Nephron progenitor cell (in vitro differentiated cells): ENCODE measurements at regions not wholly inside any gene's neighbourhood (a gene's known extent, or its start where the extent isn't known, plus 50 kb on each side); places are given as distances from the start of the nearest gene placed in this dataset.

Source experiments
- DNase-seq: peaks from one replicate; pipeline ENCODE4 v3.0.0; 2021
- H3K27ac Mint-ChIP-seq: 2 replicates; pipeline ENCODE4 v1.8.0; 2021; ENCODE audit warnings: mild to moderate bottlenecking, moderate library complexity, mixed read lengths
- H3K27me3 Mint-ChIP-seq: 2 replicates; pipeline ENCODE4 v1.8.0; 2021; ENCODE audit warnings: mild to moderate bottlenecking, low read depth, mixed read lengths; ENCODE audit not compliant: poor library complexity
- H3K36me3 Mint-ChIP-seq: 2 replicates; pipeline ENCODE4 v1.8.0; 2021; ENCODE audit warnings: low read depth, mixed read lengths
- H3K4me1 Mint-ChIP-seq: 2 replicates; pipeline ENCODE4 v1.8.0; 2021; ENCODE audit warnings: mixed read lengths
- H3K4me3 Mint-ChIP-seq: 2 replicates; pipeline ENCODE4 v1.8.0; 2021; ENCODE audit warnings: mild to moderate bottlenecking, moderate library complexity, mixed read lengths
- H3K9me3 Mint-ChIP-seq: 2 replicates; pipeline ENCODE4 v1.8.0; 2021; ENCODE audit warnings: mild to moderate bottlenecking, moderate library complexity, mixed read lengths
- CTCF ChIP-seq: fragments of 200-600 bp; sonication (generic); IDR thresholded peaks from 2 replicates; pipeline ENCODE4 v1.5.0; 2021; ENCODE audit warnings: antibody characterized with exemption

- no peak for TF ChIP-seq CTCF
- Mint-ChIP-seq H3K9me3 (no peaks in the 10 kb centered on the region), H3K4me3 (no peak overlapping the region), H3K27me3 (peaks cover 76% of the 10 kb centered on the region), H3K27ac (no peak overlapping the region), H3K36me3 (no peaks in the 10 kb centered on the region), H3K4me1 (peaks cover 10% of the 10 kb centered on the region)
- no peak for DNase-seq
Measured at GRCh38 chr13:111531505-111531904, 211.1 kb downstream of the TEX29 start.

GRCh38 chr13:111532111-111532510, 211.7 kb downstream of the TEX29 start:
- peaks cover 82% of the 10 kb centered on the region for H3K27me3 Mint-ChIP-seq
- no peak for TF ChIP-seq CTCF
- H3K4me1 Mint-ChIP-seq = peaks cover 10% of the 10 kb centered on the region
- no peak overlapping the region for H3K27ac Mint-ChIP-seq
- H3K9me3 Mint-ChIP-seq = no peaks in the 10 kb centered on the region
- H3K36me3 Mint-ChIP-seq = no peaks in the 10 kb centered on the region
- H3K4me3 Mint-ChIP-seq = no peak overlapping the region
- DNase-seq = no peak

- peaks cover 98% of the 10 kb centered on the region for H3K27me3 Mint-ChIP-seq
- H3K9me3 Mint-ChIP-seq = no peaks in the 10 kb centered on the region
- no peak for DNase-seq
- no peaks in the 10 kb centered on the region for H3K36me3 Mint-ChIP-seq
- peaks cover 10% of the 10 kb centered on the region for H3K4me1 Mint-ChIP-seq
- TF ChIP-seq CTCF = no peak
- H3K27ac Mint-ChIP-seq = no peak overlapping the region
- no peak overlapping the region for H3K4me3 Mint-ChIP-seq
Measured at GRCh38 chr13:111533900-111534683, 213.7 kb downstream of the TEX29 start.

GRCh38 chr13:111534751-111535522, 214.5 kb downstream of the TEX29 start:
- DNase-seq = peak; percentile 34
- H3K4me3 Mint-ChIP-seq = peak overlapping the region; percentile 18
- peaks cover 2% of the 10 kb centered on the region for H3K4me1 Mint-ChIP-seq
- no peak overlapping the region for H3K27ac Mint-ChIP-seq
- H3K27me3 Mint-ChIP-seq = peaks cover 99% of the 10 kb centered on the region
- no peaks in the 10 kb centered on the region for H3K36me3 Mint-ChIP-seq
- H3K9me3 Mint-ChIP-seq = no peaks in the 10 kb centered on the region
- no peak for TF ChIP-seq CTCF

- TF ChIP-seq CTCF = no peak
- Mint-ChIP-seq H3K27ac (no peak overlapping the region), H3K4me1 (no peaks in the 10 kb centered on the region), H3K27me3 (peaks cover 95% of the 10 kb centered on the region), H3K4me3 (no peak overlapping the region), H3K36me3 (no peaks in the 10 kb centered on the region), H3K9me3 (no peaks in the 10 kb centered on the region)
- DNase-seq = no peak
Measured at GRCh38 chr13:111535523-111535811, 215.0 kb downstream of the TEX29 start.
